ENCODE measurements at regions not wholly inside any gene's neighbourhood (a gene's known extent, or its start where the extent isn't known, plus 50 kb on each side); places are given as distances from the start of the nearest gene placed in this dataset.
"Not testable (repeated sequence)": the region's sequence is repeated elsewhere in the genome, so short reads cannot be mapped to it uniquely, and the experiment has no call there.

- DNase-seq = no peak
Measured at GRCh38 chr1:88609051-88609450, 75.0 kb upstream of the PKN2 start.

GRCh38 chr1:88610687-88611086 lies 73.4 kb upstream of the PKN2 start:
- no peak for DNase-seq

- DNase-seq = no peak
Measured at GRCh38 chr1:88612292-88612691, 71.8 kb upstream of the PKN2 start.

GRCh38 chr1:88612773-88613172 lies 71.3 kb upstream of the PKN2 start:
- no peak for DNase-seq

- DNase-seq = peak; percentile 7
Measured at GRCh38 chr1:88618331-88618730, 65.7 kb upstream of the PKN2 start.

- DNase-seq = not testable (repeated sequence)
Measured at GRCh38 chr1:88623101-88623500, 61.0 kb upstream of the PKN2 start.

Measured in OCI-M1 (cell line).